GM06990 (cell line): ENCODE measurements at regions not wholly inside any gene's neighbourhood (a gene's known extent, or its start where the extent isn't known, plus 50 kb on each side); places are given as distances from the start of the nearest gene placed in this dataset.

Source experiments
- DNase-seq: peaks from one replicate; pipeline ENCODE4 v3.0.0-alpha.2; 2011; ENCODE audit not compliant: insufficient read length; ENCODE audit errors: extremely low read depth
- H3K27me3 ChIP-seq: replicated peaks from 2 replicates; pipeline ENCODE4 v1.6.0; 2011; ENCODE audit warnings: low read length; ENCODE audit not compliant: control insufficient read depth, insufficient read depth
- H3K36me3 ChIP-seq: 2 replicates; pipeline ENCODE4 v1.5.1; 2011; ENCODE audit warnings: low read length; ENCODE audit not compliant: control insufficient read depth, insufficient read depth
- H3K4me3 ChIP-seq: replicated peaks from 2 replicates; pipeline ENCODE4 v1.5.1; 2011; ENCODE audit warnings: low read depth, mild to moderate bottlenecking, control low read depth, low read length
- CTCF ChIP-seq: IDR thresholded peaks from 2 replicates; pipeline ENCODE4 v1.5.1; 2011; ENCODE audit warnings: low read length, control low read depth, mild to moderate bottlenecking, inconsistent platforms; ENCODE audit not compliant: insufficient read depth, poor library complexity, severe bottlenecking

GRCh38 chr1:185663332-185663731, 70.9 kb upstream of the HMCN1 start:
- no peak for DNase-seq
- TF ChIP-seq CTCF = no peak
- no peaks in the 10 kb centered on the region for H3K36me3 ChIP-seq
- H3K4me3 ChIP-seq = no peak overlapping the region
- H3K27me3 ChIP-seq = no peaks in the 10 kb centered on the region

GRCh38 chr1:185661971-185662370, 72.2 kb upstream of the HMCN1 start:
- H3K4me3 ChIP-seq = no peak overlapping the region
- no peak for DNase-seq

GRCh38 chr1:185656663-185657062, 77.5 kb upstream of the HMCN1 start:
- no peak for DNase-seq
- Histone ChIP-seq H3K27me3 (no peaks in the 10 kb centered on the region), H3K4me3 (no peak overlapping the region), H3K36me3 (no peaks in the 10 kb centered on the region)
- TF ChIP-seq CTCF = no peak

More at GRCh38 chr1:185661971-185662370, 72.2 kb upstream of the HMCN1 start:
- Histone ChIP-seq H3K27me3 (no peaks in the 10 kb centered on the region), H3K36me3 (no peaks in the 10 kb centered on the region)
- TF ChIP-seq CTCF = no peak

GRCh38 chr1:185654952-185655314, 79.3 kb upstream of the HMCN1 start:
- Histone ChIP-seq H3K27me3 (no peaks in the 10 kb centered on the region), H3K4me3 (no peak overlapping the region), H3K36me3 (no peaks in the 10 kb centered on the region)
- TF ChIP-seq CTCF = no peak
- DNase-seq = no peak

GRCh38 chr1:185654199-185654951, 79.8 kb upstream of the HMCN1 start:
- no peak for TF ChIP-seq CTCF
- H3K4me3 ChIP-seq = no peak overlapping the region
- H3K27me3 ChIP-seq = no peaks in the 10 kb centered on the region
- H3K36me3 ChIP-seq = no peaks in the 10 kb centered on the region
- no peak for DNase-seq

- no peak for TF ChIP-seq CTCF
- no peaks in the 10 kb centered on the region for H3K27me3 ChIP-seq
- DNase-seq = no peak
- no peaks in the 10 kb centered on the region for H3K36me3 ChIP-seq
- H3K4me3 ChIP-seq = no peak overlapping the region
These were observed 80.6 kb upstream of the HMCN1 start for GRCh38 chr1:185653615-185654014.
